ENCODE measurements at regions not wholly inside any gene's neighbourhood (a gene's known extent, or its start where the extent isn't known, plus 50 kb on each side); places are given as distances from the start of the nearest gene placed in this dataset.

GRCh38 chr6:16885411-16886160 is 124.3 kb upstream of the ATXN1 start:
- Histone ChIP-seq H3K27me3 (replicated peaks; ENCODE audit: insufficient read depth, low read depth, low read length, poor library complexity) (no peaks in the 10 kb centered on the region), H3K4me1 (ENCODE audit: insufficient read depth, low read length, poor library complexity, severe bottlenecking) (no peaks in the 10 kb centered on the region), H3K27ac (ENCODE audit: low read depth, low read length, poor library complexity, severe bottlenecking) (no peak overlapping the region), H3K4me3 (ENCODE audit: low read depth, low read length, poor library complexity, severe bottlenecking) (no peak overlapping the region), H3K9me3 (ENCODE audit: low read depth, low read length, poor library complexity, severe bottlenecking) (no peaks in the 10 kb centered on the region), H3K36me3 (ENCODE audit: insufficient read depth, low read length, poor library complexity, severe bottlenecking) (no peaks in the 10 kb centered on the region)
- ChIA-PET POLR2A (ENCODE audit: low non-redundant PET) (no interaction called here), CTCF (no interaction called here)
- TF ChIP-seq EZH2 (IDR thresholded peaks at IDR 0.05; ENCODE audit: borderline replicate concordance, low read depth, low read length, poor library complexity, severe bottlenecking) (no peak), CTCF (conservative IDR thresholded peaks at IDR 0.05; ENCODE audit: low read depth, low read length) (no peak)
- DNase-seq (ENCODE audit: low spot score), result no peak
- BruUV-seq (replicated peaks), result no TSS peak
- intact Hi-C loops (cut with micrococcal nuclease; ENCODE audit: unreplicated experiment), result no loop called here

- no peak for DNase-seq (ENCODE audit: low spot score)
- Histone ChIP-seq H3K36me3 (ENCODE audit: insufficient read depth, low read length, poor library complexity, severe bottlenecking) (no peaks in the 10 kb centered on the region), H3K27me3 (replicated peaks; ENCODE audit: insufficient read depth, low read depth, low read length, poor library complexity) (no peaks in the 10 kb centered on the region), H3K4me1 (ENCODE audit: insufficient read depth, low read length, poor library complexity, severe bottlenecking) (no peaks in the 10 kb centered on the region), H3K27ac (ENCODE audit: low read depth, low read length, poor library complexity, severe bottlenecking) (no peak overlapping the region), H3K4me3 (ENCODE audit: low read depth, low read length, poor library complexity, severe bottlenecking) (no peak overlapping the region), H3K9me3 (ENCODE audit: low read depth, low read length, poor library complexity, severe bottlenecking) (no peaks in the 10 kb centered on the region)
- BruUV-seq (replicated peaks), result no TSS peak
- POLR2A ChIA-PET (ENCODE audit: low non-redundant PET), result no interaction called here
- CTCF ChIA-PET, result no interaction called here
- intact Hi-C loops (cut with micrococcal nuclease; ENCODE audit: unreplicated experiment), result no loop called here
- TF ChIP-seq CTCF (conservative IDR thresholded peaks at IDR 0.05; ENCODE audit: low read depth, low read length) (no peak), EZH2 (IDR thresholded peaks at IDR 0.05; ENCODE audit: borderline replicate concordance, low read depth, low read length, poor library complexity, severe bottlenecking) (no peak)
These were observed 123.3 kb upstream of the ATXN1 start for GRCh38 chr6:16884526-16884925.

GRCh38 chr6:16883414-16883813 is 122.2 kb upstream of the ATXN1 start:
- Histone ChIP-seq H3K4me1 (ENCODE audit: insufficient read depth, low read length, poor library complexity, severe bottlenecking) (no peaks in the 10 kb centered on the region), H3K4me3 (ENCODE audit: low read depth, low read length, poor library complexity, severe bottlenecking) (no peak overlapping the region), H3K9me3 (ENCODE audit: low read depth, low read length, poor library complexity, severe bottlenecking) (peaks cover 8% of the 10 kb centered on the region), H3K36me3 (ENCODE audit: insufficient read depth, low read length, poor library complexity, severe bottlenecking) (no peaks in the 10 kb centered on the region), H3K27ac (ENCODE audit: low read depth, low read length, poor library complexity, severe bottlenecking) (no peak overlapping the region), H3K27me3 (replicated peaks; ENCODE audit: insufficient read depth, low read depth, low read length, poor library complexity) (no peaks in the 10 kb centered on the region)
- POLR2A ChIA-PET (ENCODE audit: low non-redundant PET), result no interaction called here
- no peak for TF ChIP-seq EZH2 (IDR thresholded peaks at IDR 0.05; ENCODE audit: borderline replicate concordance, low read depth, low read length, poor library complexity, severe bottlenecking)
- no peak for TF ChIP-seq CTCF (conservative IDR thresholded peaks at IDR 0.05; ENCODE audit: low read depth, low read length)
- DNase-seq (ENCODE audit: low spot score), result no peak
- no TSS peak for BruUV-seq (replicated peaks)
- intact Hi-C loops (cut with micrococcal nuclease; ENCODE audit: unreplicated experiment), result no loop called here
- CTCF ChIA-PET, result no interaction called here
